ENCODE measurements at regions not wholly inside any gene's neighbourhood (a gene's known extent, or its start where the extent isn't known, plus 50 kb on each side); places are given as distances from the start of the nearest gene placed in this dataset.
A peak's percentile ranks its signal among the peaks of the same experiment; 100 is the strongest.
"Not testable (repeated sequence)": the region's sequence is repeated elsewhere in the genome, so short reads cannot be mapped to it uniquely, and the experiment has no call there.

- no peak overlapping the region for H3K27ac ChIP-seq
- no peak for TF ChIP-seq CTCF (IDR thresholded peaks at IDR 0.05; ENCODE audit: low read depth, low read length)
- H3K4me3 ChIP-seq, result no peak overlapping the region
- H3K9me3 ChIP-seq (ENCODE audit: low read depth), result no peaks in the 10 kb centered on the region
- no peaks in the 10 kb centered on the region for H3K4me1 ChIP-seq (ENCODE audit: low read depth)
- DNase-seq (ENCODE audit: low read depth in 1 of 2, low spot score in 1 of 2), result no peak
- no peaks in the 10 kb centered on the region for H3K36me3 ChIP-seq
- no peaks in the 10 kb centered on the region for H3K27me3 ChIP-seq
Measured at GRCh38 chr17:16870253-16871245, 101.4 kb downstream of the TNFRSF13B start.

- DNase-seq (ENCODE audit: low read depth in 1 of 2, low spot score in 1 of 2); H3K27me3 ChIP-seq; H3K9me3 ChIP-seq (ENCODE audit: low read depth); H3K27ac ChIP-seq; H3K4me1 ChIP-seq (ENCODE audit: low read depth); H3K4me3 ChIP-seq; H3K36me3 ChIP-seq: not testable (repeated sequence)
Measured at GRCh38 chr17:16869531-16870252, 102.2 kb downstream of the TNFRSF13B start.

GRCh38 chr17:16868616-16869015, 103.3 kb downstream of the TNFRSF13B start:
- not testable (repeated sequence) for H3K9me3 ChIP-seq (ENCODE audit: low read depth); H3K27me3 ChIP-seq; H3K36me3 ChIP-seq; DNase-seq (ENCODE audit: low read depth in 1 of 2, low spot score in 1 of 2); H3K27ac ChIP-seq; H3K4me1 ChIP-seq (ENCODE audit: low read depth); H3K4me3 ChIP-seq

- not testable (repeated sequence) for H3K9me3 ChIP-seq (ENCODE audit: low read depth); H3K4me3 ChIP-seq; H3K4me1 ChIP-seq (ENCODE audit: low read depth); H3K36me3 ChIP-seq; H3K27me3 ChIP-seq; H3K27ac ChIP-seq; DNase-seq (ENCODE audit: low read depth in 1 of 2, low spot score in 1 of 2)
Measured at GRCh38 chr17:16867545-16867944, 104.4 kb downstream of the TNFRSF13B start.

GRCh38 chr17:16866841-16867240, 105.1 kb downstream of the TNFRSF13B start:
- not testable (repeated sequence) for H3K27me3 ChIP-seq; DNase-seq (ENCODE audit: low read depth in 1 of 2, low spot score in 1 of 2); H3K4me3 ChIP-seq; H3K27ac ChIP-seq; H3K9me3 ChIP-seq (ENCODE audit: low read depth); H3K36me3 ChIP-seq; H3K4me1 ChIP-seq (ENCODE audit: low read depth)

- H3K4me1 ChIP-seq (ENCODE audit: low read depth), result no peaks in the 10 kb centered on the region
- H3K9me3 ChIP-seq (ENCODE audit: low read depth), result no peaks in the 10 kb centered on the region
- H3K36me3 ChIP-seq, result no peaks in the 10 kb centered on the region
- H3K27me3 ChIP-seq, result no peaks in the 10 kb centered on the region
- no peak for TF ChIP-seq CTCF (IDR thresholded peaks at IDR 0.05; ENCODE audit: low read depth, low read length)
- H3K4me3 ChIP-seq, result no peak overlapping the region
- no peak overlapping the region for H3K27ac ChIP-seq
- DNase-seq (ENCODE audit: low read depth in 1 of 2, low spot score in 1 of 2), result no peak
Measured at GRCh38 chr17:16866436-16866835, 105.5 kb downstream of the TNFRSF13B start.

GRCh38 chr17:16865704-16866103, 106.2 kb downstream of the TNFRSF13B start:
- not testable (repeated sequence) for H3K27me3 ChIP-seq; H3K36me3 ChIP-seq; H3K4me3 ChIP-seq; H3K4me1 ChIP-seq (ENCODE audit: low read depth); H3K27ac ChIP-seq; DNase-seq (ENCODE audit: low read depth in 1 of 2, low spot score in 1 of 2); H3K9me3 ChIP-seq (ENCODE audit: low read depth)

- DNase-seq (ENCODE audit: low read depth in 1 of 2, low spot score in 1 of 2); H3K27ac ChIP-seq; H3K9me3 ChIP-seq (ENCODE audit: low read depth); H3K4me1 ChIP-seq (ENCODE audit: low read depth); H3K4me3 ChIP-seq; H3K27me3 ChIP-seq; H3K36me3 ChIP-seq: not testable (repeated sequence)
Measured at GRCh38 chr17:16865077-16865613, 106.8 kb downstream of the TNFRSF13B start.

- not testable (repeated sequence) for H3K27ac ChIP-seq; H3K9me3 ChIP-seq (ENCODE audit: low read depth); H3K27me3 ChIP-seq; DNase-seq (ENCODE audit: low read depth in 1 of 2, low spot score in 1 of 2); H3K4me1 ChIP-seq (ENCODE audit: low read depth); H3K36me3 ChIP-seq; H3K4me3 ChIP-seq
Measured at GRCh38 chr17:16864462-16865076, 107.3 kb downstream of the TNFRSF13B start.

- H3K27ac ChIP-seq; H3K9me3 ChIP-seq (ENCODE audit: low read depth); H3K4me1 ChIP-seq (ENCODE audit: low read depth); H3K4me3 ChIP-seq; H3K27me3 ChIP-seq; H3K36me3 ChIP-seq: not testable (repeated sequence)
- DNase-seq (ENCODE audit: low read depth in 1 of 2, low spot score in 1 of 2), result peak in 1 of 2 donors; percentile 27
Measured at GRCh38 chr17:16861152-16861551, 110.8 kb downstream of the TNFRSF13B start.

- DNase-seq (ENCODE audit: low read depth in 1 of 2, low spot score in 1 of 2); H3K27me3 ChIP-seq; H3K4me3 ChIP-seq; H3K27ac ChIP-seq; H3K4me1 ChIP-seq (ENCODE audit: low read depth); H3K36me3 ChIP-seq; H3K9me3 ChIP-seq (ENCODE audit: low read depth): not testable (repeated sequence)
Measured at GRCh38 chr17:16860467-16860866, 111.5 kb downstream of the TNFRSF13B start.

All from cardiac muscle cell (in vitro differentiated cells and primary cell).